Type B pancreatic cell (in vitro differentiated cells): ENCODE measurements at regions not wholly inside any gene's neighbourhood (a gene's known extent, or its start where the extent isn't known, plus 50 kb on each side); places are given as distances from the start of the nearest gene placed in this dataset.

Experiments
- DNase-seq: peaks from one replicate; pipeline ENCODE4 v3.0.0; 2021; ENCODE audit warnings: mixed read lengths; ENCODE audit not compliant: unreplicated experiment; ENCODE audit errors: extremely low spot score
- H3K27ac Mint-ChIP-seq: 2 replicates; pipeline ENCODE4 v1.8.0; 2021; ENCODE audit warnings: mild to moderate bottlenecking, mixed read lengths
- H3K27me3 Mint-ChIP-seq: 2 replicates; pipeline ENCODE4 v1.8.0; 2021; ENCODE audit warnings: mixed read lengths
- H3K36me3 Mint-ChIP-seq: 2 replicates; pipeline ENCODE4 v1.8.0; 2021; ENCODE audit warnings: mixed read lengths
- H3K4me1 Mint-ChIP-seq: one replicate; pipeline ENCODE4 v1.8.0; 2021; ENCODE audit warnings: mixed read lengths; ENCODE audit not compliant: unreplicated experiment
- H3K4me3 Mint-ChIP-seq: 2 replicates; pipeline ENCODE4 v1.8.0; 2021; ENCODE audit warnings: mild to moderate bottlenecking, mixed read lengths
- H3K9me3 Mint-ChIP-seq: 2 replicates; pipeline ENCODE4 v1.8.0; 2021; ENCODE audit warnings: mixed read lengths
- TF ChIP-seq, protein P1 (sequence below): fragments of 200-600 bp; sonication (generic); conservative IDR thresholded peaks from 2 replicates; pipeline ENCODE4 v1.5.0; 2021; ENCODE audit warnings: antibody characterized with exemption, mild to moderate bottlenecking

DNA sequence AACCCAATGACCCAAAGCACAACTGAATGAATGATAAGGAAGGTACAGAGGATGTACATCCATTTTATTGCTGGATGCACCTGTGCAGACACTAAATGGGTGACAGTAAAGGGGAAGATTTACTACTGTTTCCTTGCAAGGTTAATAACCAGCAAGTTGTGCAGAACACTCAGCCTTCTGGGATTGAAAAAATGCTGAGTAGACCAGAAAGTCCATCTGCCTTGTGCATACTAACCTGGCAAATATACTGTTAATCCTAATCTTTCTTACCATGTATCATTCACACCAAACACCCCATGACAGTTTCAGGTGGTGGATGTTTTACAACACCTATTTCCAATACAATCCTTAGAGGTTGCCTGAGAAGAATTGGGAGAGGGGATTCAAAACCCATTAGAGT is 814.1 kb upstream of the NRXN1 start:
- no peak for DNase-seq
- H3K27me3 Mint-ChIP-seq, result no peaks in the 10 kb centered on the region
- no peaks in the 10 kb centered on the region for H3K4me1 Mint-ChIP-seq
- TF ChIP-seq, protein P1, sequence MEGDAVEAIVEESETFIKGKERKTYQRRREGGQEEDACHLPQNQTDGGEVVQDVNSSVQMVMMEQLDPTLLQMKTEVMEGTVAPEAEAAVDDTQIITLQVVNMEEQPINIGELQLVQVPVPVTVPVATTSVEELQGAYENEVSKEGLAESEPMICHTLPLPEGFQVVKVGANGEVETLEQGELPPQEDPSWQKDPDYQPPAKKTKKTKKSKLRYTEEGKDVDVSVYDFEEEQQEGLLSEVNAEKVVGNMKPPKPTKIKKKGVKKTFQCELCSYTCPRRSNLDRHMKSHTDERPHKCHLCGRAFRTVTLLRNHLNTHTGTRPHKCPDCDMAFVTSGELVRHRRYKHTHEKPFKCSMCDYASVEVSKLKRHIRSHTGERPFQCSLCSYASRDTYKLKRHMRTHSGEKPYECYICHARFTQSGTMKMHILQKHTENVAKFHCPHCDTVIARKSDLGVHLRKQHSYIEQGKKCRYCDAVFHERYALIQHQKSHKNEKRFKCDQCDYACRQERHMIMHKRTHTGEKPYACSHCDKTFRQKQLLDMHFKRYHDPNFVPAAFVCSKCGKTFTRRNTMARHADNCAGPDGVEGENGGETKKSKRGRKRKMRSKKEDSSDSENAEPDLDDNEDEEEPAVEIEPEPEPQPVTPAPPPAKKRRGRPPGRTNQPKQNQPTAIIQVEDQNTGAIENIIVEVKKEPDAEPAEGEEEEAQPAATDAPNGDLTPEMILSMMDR, result no peak
- no peaks in the 10 kb centered on the region for H3K9me3 Mint-ChIP-seq
- H3K4me3 Mint-ChIP-seq, result no peak overlapping the region
- H3K27ac Mint-ChIP-seq, result no peak overlapping the region
- H3K36me3 Mint-ChIP-seq, result no peaks in the 10 kb centered on the region

DNA sequence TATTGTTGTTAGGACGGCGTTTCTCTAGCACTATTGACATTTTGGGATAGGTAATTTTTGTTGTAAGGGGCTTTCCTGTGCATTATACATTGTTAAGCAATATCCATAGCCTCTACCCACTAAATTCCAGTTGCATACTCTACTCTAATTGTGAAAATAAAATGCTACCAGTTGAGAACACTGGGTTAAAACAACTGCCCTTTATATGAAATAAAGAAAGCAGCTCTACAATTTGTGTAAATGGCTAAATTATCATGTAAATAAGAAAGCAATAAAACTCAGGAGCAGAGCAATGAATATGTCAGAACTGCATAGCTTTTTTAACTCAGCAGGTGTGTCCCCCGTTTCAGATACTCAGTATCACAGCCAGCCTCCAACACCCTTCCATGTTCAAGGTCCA is 812.7 kb upstream of the NRXN1 start:
- no peak overlapping the region for H3K4me3 Mint-ChIP-seq
- no peaks in the 10 kb centered on the region for H3K27me3 Mint-ChIP-seq
- no peak for DNase-seq
- no peaks in the 10 kb centered on the region for H3K36me3 Mint-ChIP-seq
- no peaks in the 10 kb centered on the region for H3K9me3 Mint-ChIP-seq
- no peak overlapping the region for H3K27ac Mint-ChIP-seq
- no peaks in the 10 kb centered on the region for H3K4me1 Mint-ChIP-seq
- TF ChIP-seq, protein P1, result no peak

DNA sequence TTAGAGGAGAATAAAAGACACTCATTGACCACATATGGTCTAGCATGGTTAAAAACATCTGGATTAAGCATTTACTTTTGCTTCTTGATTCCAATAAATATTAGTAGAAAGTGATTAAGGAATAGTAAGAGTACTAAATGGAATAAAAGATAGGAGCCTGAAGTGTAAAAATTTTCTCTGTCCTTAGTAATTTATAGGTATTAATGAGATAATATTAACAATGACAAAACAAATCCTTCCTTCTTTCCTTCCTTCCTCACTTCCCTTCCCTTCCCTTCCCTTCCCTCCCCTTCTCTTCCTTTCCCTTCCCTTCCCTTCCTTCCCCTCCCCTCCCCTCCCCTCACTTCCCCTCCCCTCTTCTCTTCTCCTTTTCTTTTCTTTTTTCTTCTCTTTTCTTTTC is 797.5 kb upstream of the NRXN1 start:
- no peak overlapping the region for H3K4me3 Mint-ChIP-seq
- no peaks in the 10 kb centered on the region for H3K36me3 Mint-ChIP-seq
- H3K27me3 Mint-ChIP-seq, result no peaks in the 10 kb centered on the region
- H3K27ac Mint-ChIP-seq, result no peak overlapping the region
- DNase-seq, result no peak
- TF ChIP-seq, protein P1, result no peak
- H3K9me3 Mint-ChIP-seq, result no peaks in the 10 kb centered on the region
- no peaks in the 10 kb centered on the region for H3K4me1 Mint-ChIP-seq

DNA sequence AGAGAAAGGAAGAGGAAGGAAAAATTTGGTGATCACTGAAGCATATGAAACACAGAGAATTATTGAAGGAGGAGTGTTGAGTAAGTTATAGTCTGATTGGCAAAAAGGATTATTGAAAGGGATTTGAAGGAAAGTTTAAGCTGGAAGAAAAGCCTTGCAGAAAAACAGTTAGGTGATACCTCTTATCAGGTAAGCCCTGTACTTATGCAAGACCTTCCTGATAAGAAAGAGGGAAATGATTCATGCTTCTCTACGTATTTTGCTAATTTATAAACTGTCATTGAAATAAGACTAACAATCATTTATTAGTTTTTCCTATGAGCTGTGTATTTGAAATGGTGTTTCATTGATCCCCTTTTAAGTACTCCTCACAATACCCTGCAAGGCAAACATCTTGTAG is 793.9 kb upstream of the NRXN1 start:
- H3K9me3 Mint-ChIP-seq, result no peaks in the 10 kb centered on the region
- H3K27me3 Mint-ChIP-seq, result no peaks in the 10 kb centered on the region
- TF ChIP-seq, protein P1, result no peak
- H3K4me3 Mint-ChIP-seq, result no peak overlapping the region
- no peak overlapping the region for H3K27ac Mint-ChIP-seq
- no peaks in the 10 kb centered on the region for H3K4me1 Mint-ChIP-seq
- no peak for DNase-seq
- no peaks in the 10 kb centered on the region for H3K36me3 Mint-ChIP-seq

DNA sequence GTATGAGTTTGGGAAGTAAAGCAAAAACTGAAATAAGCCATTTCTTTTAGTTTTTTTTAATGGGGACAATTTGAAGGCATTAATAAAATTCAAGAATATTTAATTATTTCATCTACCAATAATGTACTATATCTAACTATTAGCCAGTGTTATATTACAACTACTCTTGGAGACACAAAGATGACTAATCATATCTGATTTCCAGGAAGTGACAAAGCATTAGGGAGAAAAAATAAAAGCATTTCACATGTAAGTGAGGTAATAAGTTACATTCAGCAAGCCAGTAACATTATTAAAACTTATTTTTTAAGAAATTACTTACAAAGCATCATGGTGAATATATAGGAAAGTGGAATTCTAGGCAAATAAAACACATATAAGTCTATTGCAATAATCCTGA is 781.3 kb upstream of the NRXN1 start:
- Mint-ChIP-seq H3K27me3 (no peaks in the 10 kb centered on the region), H3K36me3 (no peaks in the 10 kb centered on the region), H3K4me3 (no peak overlapping the region), H3K4me1 (no peaks in the 10 kb centered on the region), H3K9me3 (no peaks in the 10 kb centered on the region), H3K27ac (no peak overlapping the region)
- TF ChIP-seq, protein P1, result no peak
- no peak for DNase-seq
